ENCODE measurements at regions not wholly inside any gene's neighbourhood (a gene's known extent, or its start where the extent isn't known, plus 50 kb on each side); places are given as distances from the start of the nearest gene placed in this dataset.
"Not testable (repeated sequence)": the region's sequence is repeated elsewhere in the genome, so short reads cannot be mapped to it uniquely, and the experiment has no call there.

- no peak for FAIRE-seq
Measured at GRCh38 chr2:55811048-55811447, 112.5 kb downstream of the EFEMP1 start.

GRCh38 chr2:55810622-55811020 is 113.0 kb downstream of the EFEMP1 start:
- no peak for FAIRE-seq

- no peak for FAIRE-seq
Measured at GRCh38 chr2:55809875-55810621, 113.5 kb downstream of the EFEMP1 start.

- no peak for FAIRE-seq
Measured at GRCh38 chr2:55807900-55808299, 114.3 kb upstream of the PNPT1 start.

- FAIRE-seq, result no peak
Measured at GRCh38 chr2:55805686-55806085, 112.0 kb upstream of the PNPT1 start.

GRCh38 chr2:55804535-55804934 is 110.9 kb upstream of the PNPT1 start:
- no peak for FAIRE-seq

- FAIRE-seq, result no peak
Measured at GRCh38 chr2:55802067-55802466, 108.4 kb upstream of the PNPT1 start.

- no peak for FAIRE-seq
Measured at GRCh38 chr2:55801436-55801835, 107.8 kb upstream of the PNPT1 start.

- not testable (repeated sequence) for FAIRE-seq
Measured at GRCh38 chr2:55799624-55800023, 106.0 kb upstream of the PNPT1 start.

- no peak for FAIRE-seq
Measured at GRCh38 chr2:55796121-55796520, 102.5 kb upstream of the PNPT1 start.

- FAIRE-seq, result not testable (repeated sequence)
Measured at GRCh38 chr2:55793602-55794001, 100.0 kb upstream of the PNPT1 start.

GRCh38 chr2:55786280-55786679 is 92.6 kb upstream of the PNPT1 start:
- no peak for FAIRE-seq

GRCh38 chr2:55783751-55784150 is 90.1 kb upstream of the PNPT1 start:
- not testable (repeated sequence) for FAIRE-seq

- no peak for FAIRE-seq
Measured at GRCh38 chr2:55782528-55783173, 89.0 kb upstream of the PNPT1 start.

- no peak for FAIRE-seq
Measured at GRCh38 chr2:55781542-55781941, 87.9 kb upstream of the PNPT1 start.

GRCh38 chr2:55780697-55781096 is 87.1 kb upstream of the PNPT1 start:
- no peak for FAIRE-seq

GRCh38 chr2:55779459-55780421 is 86.1 kb upstream of the PNPT1 start:
- FAIRE-seq, result no peak

GRCh38 chr2:55776966-55777365 is 83.3 kb upstream of the PNPT1 start:
- no peak for FAIRE-seq

- no peak for FAIRE-seq
Measured at GRCh38 chr2:55776479-55776878, 82.8 kb upstream of the PNPT1 start.

GRCh38 chr2:55775828-55776227 is 82.2 kb upstream of the PNPT1 start:
- FAIRE-seq, result no peak

GRCh38 chr2:55773651-55774050 is 80.0 kb upstream of the PNPT1 start:
- not testable (repeated sequence) for FAIRE-seq

- no peak for FAIRE-seq
Measured at GRCh38 chr2:55772109-55772980, 78.7 kb upstream of the PNPT1 start.

Measured in A204.1 (cell line).